ENCODE measurements at regions not wholly inside any gene's neighbourhood (a gene's known extent, or its start where the extent isn't known, plus 50 kb on each side); places are given as distances from the start of the nearest gene placed in this dataset.
A peak's percentile ranks its signal among the peaks of the same experiment; 100 is the strongest.

DNA sequence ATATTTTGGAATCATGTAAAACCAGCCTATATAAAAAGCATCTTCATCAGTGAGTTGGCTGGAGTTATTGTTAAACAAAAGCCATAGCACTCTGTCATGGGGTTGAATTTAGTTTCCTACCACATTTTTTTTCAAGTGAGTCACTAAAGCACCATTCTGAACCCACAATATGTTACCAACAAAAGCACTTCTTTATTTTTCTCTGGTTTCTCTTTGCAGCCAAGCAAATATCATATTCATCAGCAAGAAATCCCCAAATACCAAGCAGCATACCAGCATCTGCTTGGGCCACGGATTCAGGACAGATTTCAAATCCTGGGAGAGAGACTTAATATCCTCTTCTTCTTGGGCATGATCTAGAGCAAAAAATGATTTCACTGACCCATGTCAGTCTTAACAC, 441.4 kb downstream of the BCKDHB start:
- no peak for DNase-seq (ENCODE audit: low spot score)
- no peaks in the 10 kb centered on the region for H3K9me3 ChIP-seq (ENCODE audit: severe bottlenecking)
- H3K27ac ChIP-seq (ENCODE audit: poor library complexity, severe bottlenecking), result peak overlapping the region; percentile 61

DNA sequence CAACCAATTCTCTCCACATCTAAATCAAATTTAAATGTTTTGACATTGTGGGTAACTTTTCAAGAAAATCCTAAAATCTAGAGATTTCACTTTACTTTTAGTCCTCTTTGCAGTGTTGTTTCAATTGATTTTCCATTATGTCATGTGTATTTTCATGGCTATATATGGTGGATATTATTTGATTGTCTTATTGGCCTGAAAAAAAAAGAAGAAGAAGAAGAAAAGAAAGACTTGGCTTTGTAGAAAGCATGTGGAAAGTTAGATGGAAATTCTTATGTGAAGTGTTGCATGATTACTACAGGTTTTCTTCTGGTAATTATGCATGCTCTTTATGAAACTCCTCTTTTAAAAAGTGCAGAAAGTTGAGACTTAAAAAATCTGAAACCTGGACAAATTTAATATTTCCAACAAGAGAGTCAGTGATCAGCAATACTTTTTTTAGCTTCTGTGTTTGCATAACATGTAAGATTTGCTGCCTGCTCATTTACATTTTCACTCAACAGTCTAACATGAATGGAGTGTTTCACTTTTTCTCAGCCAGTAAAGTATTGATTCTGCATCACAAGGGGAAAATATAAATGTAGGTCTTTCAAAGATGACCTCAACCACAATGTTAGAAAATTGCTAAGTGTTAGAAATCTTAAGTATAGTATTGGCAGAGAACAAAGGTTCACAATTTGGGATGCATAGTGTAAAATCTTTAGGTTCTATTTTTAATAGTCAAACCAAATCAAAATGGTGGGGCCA, 438.7 kb downstream of the BCKDHB start:
- ATAC-seq (ENCODE audit: low read depth), result no peak

More for the DNA sequence above, 441.4 kb downstream of the BCKDHB start:
- Histone ChIP-seq H3K4me1 (ENCODE audit: insufficient read depth, poor library complexity, severe bottlenecking) (peaks cover 17% of the 10 kb centered on the region), H3K36me3 (ENCODE audit: low read depth) (no peaks in the 10 kb centered on the region), H3K4me3 (ENCODE audit: severe bottlenecking) (no peak overlapping the region), H3K27me3 (ENCODE audit: insufficient read depth, poor library complexity, severe bottlenecking) (no peaks in the 10 kb centered on the region)
- TF ChIP-seq, protein P1, sequence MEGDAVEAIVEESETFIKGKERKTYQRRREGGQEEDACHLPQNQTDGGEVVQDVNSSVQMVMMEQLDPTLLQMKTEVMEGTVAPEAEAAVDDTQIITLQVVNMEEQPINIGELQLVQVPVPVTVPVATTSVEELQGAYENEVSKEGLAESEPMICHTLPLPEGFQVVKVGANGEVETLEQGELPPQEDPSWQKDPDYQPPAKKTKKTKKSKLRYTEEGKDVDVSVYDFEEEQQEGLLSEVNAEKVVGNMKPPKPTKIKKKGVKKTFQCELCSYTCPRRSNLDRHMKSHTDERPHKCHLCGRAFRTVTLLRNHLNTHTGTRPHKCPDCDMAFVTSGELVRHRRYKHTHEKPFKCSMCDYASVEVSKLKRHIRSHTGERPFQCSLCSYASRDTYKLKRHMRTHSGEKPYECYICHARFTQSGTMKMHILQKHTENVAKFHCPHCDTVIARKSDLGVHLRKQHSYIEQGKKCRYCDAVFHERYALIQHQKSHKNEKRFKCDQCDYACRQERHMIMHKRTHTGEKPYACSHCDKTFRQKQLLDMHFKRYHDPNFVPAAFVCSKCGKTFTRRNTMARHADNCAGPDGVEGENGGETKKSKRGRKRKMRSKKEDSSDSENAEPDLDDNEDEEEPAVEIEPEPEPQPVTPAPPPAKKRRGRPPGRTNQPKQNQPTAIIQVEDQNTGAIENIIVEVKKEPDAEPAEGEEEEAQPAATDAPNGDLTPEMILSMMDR (IDR thresholded peaks at IDR 0.05; ENCODE audit: poor library complexity, severe bottlenecking), result no peak
- ATAC-seq (ENCODE audit: low read depth), result peak; percentile 66

DNA sequence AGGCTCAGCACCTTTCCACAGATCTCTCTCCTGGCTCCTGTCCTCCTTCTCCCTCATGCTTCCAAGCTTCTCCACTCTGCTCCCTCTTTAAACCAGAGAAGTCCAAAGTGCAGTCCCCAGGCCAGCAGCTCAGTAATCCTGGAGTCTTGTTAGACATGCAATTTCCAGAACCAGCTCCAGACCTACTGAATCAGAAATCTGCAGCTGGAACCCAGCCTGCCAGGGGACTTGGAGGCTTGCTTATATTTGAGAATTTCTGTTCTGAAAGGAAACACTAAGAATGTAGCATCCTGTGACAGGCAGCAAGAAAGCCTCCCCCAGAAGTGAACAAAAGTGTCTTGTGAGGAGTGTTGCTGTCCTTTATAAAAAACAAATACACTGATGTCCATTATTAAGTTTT, 438.1 kb downstream of the BCKDHB start:
- H3K36me3 ChIP-seq (ENCODE audit: low read depth), result no peaks in the 10 kb centered on the region
- H3K27ac ChIP-seq (ENCODE audit: poor library complexity, severe bottlenecking), result peak overlapping the region; percentile 96
- H3K4me1 ChIP-seq (ENCODE audit: insufficient read depth, poor library complexity, severe bottlenecking), result peaks cover 34% of the 10 kb centered on the region
- ATAC-seq (ENCODE audit: low read depth), result no peak
- TF ChIP-seq, protein P1 (IDR thresholded peaks at IDR 0.05; ENCODE audit: poor library complexity, severe bottlenecking), result no peak
- DNase-seq (ENCODE audit: low spot score), result no peak
- H3K27me3 ChIP-seq (ENCODE audit: insufficient read depth, poor library complexity, severe bottlenecking), result no peaks in the 10 kb centered on the region
- H3K4me3 ChIP-seq (ENCODE audit: severe bottlenecking), result no peak overlapping the region
- H3K9me3 ChIP-seq (ENCODE audit: severe bottlenecking), result no peaks in the 10 kb centered on the region

More for the DNA sequence above, 438.7 kb downstream of the BCKDHB start:
- Histone ChIP-seq H3K27me3 (ENCODE audit: insufficient read depth, poor library complexity, severe bottlenecking) (no peaks in the 10 kb centered on the region), H3K4me1 (ENCODE audit: insufficient read depth, poor library complexity, severe bottlenecking) (peaks cover 32% of the 10 kb centered on the region), H3K9me3 (ENCODE audit: severe bottlenecking) (no peaks in the 10 kb centered on the region), H3K4me3 (ENCODE audit: severe bottlenecking) (no peak overlapping the region), H3K36me3 (ENCODE audit: low read depth) (no peaks in the 10 kb centered on the region), H3K27ac (ENCODE audit: poor library complexity, severe bottlenecking) (no peak overlapping the region)
- TF ChIP-seq, protein P1 (IDR thresholded peaks at IDR 0.05; ENCODE audit: poor library complexity, severe bottlenecking), result no peak
- DNase-seq (ENCODE audit: low spot score), result no peak

DNA sequence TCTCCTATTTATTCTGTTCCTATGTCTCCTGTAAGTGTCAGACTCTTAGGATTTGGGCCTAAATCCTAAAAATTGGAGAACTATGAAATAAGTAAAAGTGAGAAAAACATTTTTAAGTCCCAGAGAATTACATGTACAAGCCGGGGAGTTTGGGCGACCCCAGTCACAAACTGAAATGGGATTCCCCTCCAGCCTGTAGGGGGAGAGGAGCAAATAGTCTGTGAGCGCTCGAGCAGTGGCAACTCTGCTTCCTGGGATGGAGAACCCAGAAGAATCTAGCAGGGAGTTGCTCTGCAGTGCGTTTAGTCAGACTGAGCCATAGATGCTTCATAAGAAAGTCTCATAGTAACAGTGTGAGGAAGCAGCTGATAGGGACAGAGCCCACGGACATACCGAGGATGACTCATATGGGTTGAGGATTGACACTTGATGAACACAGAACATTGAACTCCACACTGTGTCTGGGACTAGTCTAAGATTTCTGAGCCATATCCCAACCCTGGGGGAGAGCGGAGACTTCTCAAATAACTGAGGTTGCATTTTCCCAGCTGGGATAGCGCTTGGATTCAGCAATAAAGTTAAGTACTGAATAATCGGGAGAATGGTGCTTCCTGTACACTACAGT, 437.2 kb downstream of the BCKDHB start:
- no peaks in the 10 kb centered on the region for H3K27me3 ChIP-seq (ENCODE audit: insufficient read depth, poor library complexity, severe bottlenecking)
- no peak for DNase-seq (ENCODE audit: low spot score)
- TF ChIP-seq, protein P1 (IDR thresholded peaks at IDR 0.05; ENCODE audit: poor library complexity, severe bottlenecking), result no peak

DNA sequence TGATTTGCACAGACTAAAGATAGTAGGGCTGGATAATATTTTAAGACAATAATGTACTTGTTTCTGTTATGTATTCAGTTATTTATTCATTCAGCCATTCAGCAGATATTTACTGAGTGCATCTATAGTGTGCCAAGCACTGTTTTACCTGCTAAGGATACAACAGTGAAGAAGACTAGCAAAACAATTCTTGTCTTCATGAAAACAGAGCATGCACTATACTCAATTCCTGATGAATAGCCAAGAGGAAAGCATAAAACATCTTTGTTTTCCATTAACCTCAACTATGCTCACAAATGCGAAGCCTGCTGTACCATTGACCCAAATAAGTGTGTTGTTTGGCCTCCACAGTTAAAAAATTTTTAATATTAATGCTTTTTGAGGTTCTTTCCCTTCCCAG, 436.7 kb downstream of the BCKDHB start:
- H3K27ac ChIP-seq (ENCODE audit: poor library complexity, severe bottlenecking), result peak overlapping the region; percentile 96

More for the DNA sequence above, 437.2 kb downstream of the BCKDHB start:
- Histone ChIP-seq H3K27ac (ENCODE audit: poor library complexity, severe bottlenecking) (peak overlapping the region; percentile 96), H3K9me3 (ENCODE audit: severe bottlenecking) (no peaks in the 10 kb centered on the region), H3K4me3 (ENCODE audit: severe bottlenecking) (no peak overlapping the region), H3K4me1 (ENCODE audit: insufficient read depth, poor library complexity, severe bottlenecking) (peaks cover 32% of the 10 kb centered on the region), H3K36me3 (ENCODE audit: low read depth) (no peaks in the 10 kb centered on the region)
- ATAC-seq (ENCODE audit: low read depth), result peak; percentile 45; the same call in 2 of the 3 replicates

More for the DNA sequence above, 436.7 kb downstream of the BCKDHB start:
- Histone ChIP-seq H3K4me1 (ENCODE audit: insufficient read depth, poor library complexity, severe bottlenecking) (peaks cover 26% of the 10 kb centered on the region), H3K36me3 (ENCODE audit: low read depth) (no peaks in the 10 kb centered on the region), H3K9me3 (ENCODE audit: severe bottlenecking) (no peaks in the 10 kb centered on the region), H3K27me3 (ENCODE audit: insufficient read depth, poor library complexity, severe bottlenecking) (no peaks in the 10 kb centered on the region), H3K4me3 (ENCODE audit: severe bottlenecking) (no peak overlapping the region)
- no peak for DNase-seq (ENCODE audit: low spot score)
- TF ChIP-seq, protein P1 (IDR thresholded peaks at IDR 0.05; ENCODE audit: poor library complexity, severe bottlenecking), result no peak
- no peak for ATAC-seq (ENCODE audit: low read depth)
